Loucy (cell line): ENCODE measurements at regions not wholly inside any gene's neighbourhood (a gene's known extent, or its start where the extent isn't known, plus 50 kb on each side); places are given as distances from the start of the nearest gene placed in this dataset.

Source experiments
- EZH2phosphoT487 ChIP-seq: fragments of 200-600 bp; IDR thresholded peaks from 2 replicates; pipeline ENCODE4 v1.6.1; 2018; ENCODE audit warnings: antibody characterized with exemption, mild to moderate bottlenecking, moderate library complexity, borderline replicate concordance
- TF ChIP-seq, protein P1 (sequence below): fragments of 200-600 bp; sonication (generic); conservative IDR thresholded peaks from 2 replicates; pipeline ENCODE4 v1.5.1; 2014; ENCODE audit warnings: mild to moderate bottlenecking, antibody characterized with exemption, low read length

DNA sequence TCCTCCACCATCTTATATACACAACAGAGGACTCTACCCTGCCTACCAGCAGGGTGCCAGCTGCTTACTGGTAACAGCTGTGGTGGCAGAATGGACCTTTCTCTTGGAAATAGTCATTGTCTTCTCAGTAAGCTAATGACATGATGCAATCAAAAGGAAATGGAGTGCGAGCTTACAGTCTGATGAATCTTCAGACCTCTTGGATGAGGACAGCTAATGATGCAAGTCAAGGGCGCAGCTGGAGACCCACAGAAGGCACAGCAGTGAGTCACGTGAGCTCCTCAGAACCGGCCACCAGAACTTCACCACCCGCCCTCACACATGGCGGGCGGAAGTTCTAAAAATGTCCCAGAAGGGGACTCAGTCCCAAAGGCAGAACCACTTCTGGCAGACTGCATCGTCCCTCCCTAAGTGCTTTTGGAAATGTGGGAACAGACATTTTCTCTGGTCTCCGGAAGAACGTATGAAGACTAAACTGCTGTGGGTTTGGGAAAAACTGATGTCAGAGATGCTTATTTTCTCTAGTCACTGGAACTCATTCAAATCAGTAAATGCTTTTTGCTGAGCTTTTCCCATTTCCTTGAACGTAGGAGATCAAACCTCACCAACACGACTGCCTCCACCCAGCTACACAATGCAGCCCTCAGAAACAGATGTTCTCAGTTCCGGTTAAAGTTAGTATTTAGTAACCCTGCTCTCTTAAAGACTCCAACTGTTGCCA, 96.4 kb downstream of the FAS start:
- TF ChIP-seq, protein P1, sequence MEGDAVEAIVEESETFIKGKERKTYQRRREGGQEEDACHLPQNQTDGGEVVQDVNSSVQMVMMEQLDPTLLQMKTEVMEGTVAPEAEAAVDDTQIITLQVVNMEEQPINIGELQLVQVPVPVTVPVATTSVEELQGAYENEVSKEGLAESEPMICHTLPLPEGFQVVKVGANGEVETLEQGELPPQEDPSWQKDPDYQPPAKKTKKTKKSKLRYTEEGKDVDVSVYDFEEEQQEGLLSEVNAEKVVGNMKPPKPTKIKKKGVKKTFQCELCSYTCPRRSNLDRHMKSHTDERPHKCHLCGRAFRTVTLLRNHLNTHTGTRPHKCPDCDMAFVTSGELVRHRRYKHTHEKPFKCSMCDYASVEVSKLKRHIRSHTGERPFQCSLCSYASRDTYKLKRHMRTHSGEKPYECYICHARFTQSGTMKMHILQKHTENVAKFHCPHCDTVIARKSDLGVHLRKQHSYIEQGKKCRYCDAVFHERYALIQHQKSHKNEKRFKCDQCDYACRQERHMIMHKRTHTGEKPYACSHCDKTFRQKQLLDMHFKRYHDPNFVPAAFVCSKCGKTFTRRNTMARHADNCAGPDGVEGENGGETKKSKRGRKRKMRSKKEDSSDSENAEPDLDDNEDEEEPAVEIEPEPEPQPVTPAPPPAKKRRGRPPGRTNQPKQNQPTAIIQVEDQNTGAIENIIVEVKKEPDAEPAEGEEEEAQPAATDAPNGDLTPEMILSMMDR: no peak
- no peak for TF ChIP-seq EZH2phosphoT487
